K562 (cell line): ENCODE measurements at regions not wholly inside any gene's neighbourhood (a gene's known extent, or its start where the extent isn't known, plus 50 kb on each side); places are given as distances from the start of the nearest gene placed in this dataset.

Experiments used
- ATAC-seq: fragments of 200-7000 bp; cut with Tn5 transposase; 3 replicates; pipeline ENCODE4 v1.9.1; 2020; ENCODE audit warnings: moderate library complexity
- BruUV-seq: library from RNA; stranded (reverse); fragments of 400-500 nt; replicated peaks from 2 replicates; lab custom pipeline; 2021; lab: Mats Ljungman, UMichigan
- CTCF ChIA-PET: fragments of 300-600 bp; formaldehyde crosslinking; extraction: SDS; loops from one replicate; lab custom pipeline; 2021; ENCODE audit warnings: low intra/inter-chr PET ratio; lab: Yijun Ruan, JAX
- POLR2A ChIA-PET: fragments of 300-600, 350-650 bp; sonication (Branson Sonifier 250); formaldehyde crosslinking; extraction: SDS; loops from one replicate; lab custom pipeline; 2021; ENCODE audit warnings: antibody characterized with exemption, inconsistent platforms; lab: Yijun Ruan, JAX
- DNase-seq, 4 experiments: peaks; one replicate each; pipeline versions ENCODE4 v3.0.0 to v3.0.0-alpha.2; 2011 to 2018; ENCODE audit warnings: low spot score in 3 of 4, mixed read lengths in 3 of 4; ENCODE audit errors: extremely low read depth in 1 of 4
- FAIRE-seq: peaks from 2 replicates; lab custom pipeline; 2011; peaks lifted over from hg19 to GRCh38; lab: Jason Lieb, UNC
- H2AFZ ChIP-seq: 2 replicates; pipeline ENCODE4 v1.6.0; 2011; ENCODE audit warnings: low read depth, low read length, control low read depth, inconsistent platforms
- H3K27ac ChIP-seq: fragments of 200-600 bp; 3 replicates; pipeline ENCODE4 v1.8.0; 2011; ENCODE audit warnings: low read depth, mild to moderate bottlenecking, control low read depth, inconsistent platforms, low read length, moderate library complexity, mixed read lengths; ENCODE audit errors: extremely low read depth
- H3K27me3 ChIP-seq, 2 experiments: fragments of 300-600 bp in 1 of 2; 2 replicates in 1 of 2; 3 replicates in 1 of 2; pipeline versions ENCODE4 v1.6.0 to v1.8.0; 2011; ENCODE audit warnings: inconsistent platforms in 2 of 2, low read length in 2 of 2, mild to moderate bottlenecking in 1 of 2, mixed read lengths in 1 of 2, moderate library complexity in 1 of 2; ENCODE audit not compliant: control insufficient read depth in 2 of 2, insufficient read depth in 2 of 2
- H3K36me3 ChIP-seq: fragments of 300-600 bp; 3 replicates; pipeline ENCODE4 v1.8.0; 2011; ENCODE audit warnings: mild to moderate bottlenecking, low read length, inconsistent platforms; ENCODE audit not compliant: control insufficient read depth, insufficient read depth
- H3K4me1 ChIP-seq, 2 experiments: fragments of 200-600 bp in 1 of 2; replicated peaks in 1 of 2; 2 replicates in 1 of 2; 3 replicates in 1 of 2; pipeline versions ENCODE4 v1.5.1 to v1.8.0; 2011; ENCODE audit warnings: inconsistent platforms in 2 of 2, low read length in 2 of 2, mild to moderate bottlenecking in 1 of 2, mixed read lengths in 1 of 2, moderate library complexity in 1 of 2; ENCODE audit not compliant: control insufficient read depth in 2 of 2, insufficient read depth in 2 of 2
- H3K4me2 ChIP-seq: 2 replicates; pipeline ENCODE4 v1.6.1; 2011; ENCODE audit warnings: low read length, control low read depth, inconsistent platforms, mixed read lengths; ENCODE audit not compliant: insufficient read depth
- H3K4me3 ChIP-seq: fragments of 200-600 bp; sonication (generic), shearing (Covaris generic); 2 replicates; pipeline ENCODE4 v1.5.1; 2016; ENCODE audit warnings: control low read depth, inconsistent platforms
- H3K79me2 ChIP-seq: fragments of 200-600 bp; 3 replicates; pipeline ENCODE4 v1.8.0; 2011; ENCODE audit warnings: low read length, inconsistent platforms; ENCODE audit not compliant: control insufficient read depth, insufficient read depth
- H3K9ac ChIP-seq, 2 experiments: 2 replicates each; pipeline versions ENCODE4 v1.6.0 to v1.6.1; 2011; ENCODE audit warnings: low read depth in 2 of 2, low read length in 2 of 2, control low read depth in 1 of 2, inconsistent platforms in 1 of 2, mild to moderate bottlenecking in 1 of 2, mixed read lengths in 1 of 2; ENCODE audit not compliant: insufficient read depth in 1 of 2
- H3K9me1 ChIP-seq: one replicate; pipeline ENCODE4 v1.6.0; 2011; ENCODE audit warnings: inconsistent platforms, mild to moderate bottlenecking, low read length, moderate library complexity; ENCODE audit not compliant: control insufficient read depth, insufficient read depth
- H3K9me3 ChIP-seq: replicated peaks from 2 replicates; pipeline ENCODE4 v1.5.1; 2011; ENCODE audit warnings: low read depth, low read length, inconsistent platforms; ENCODE audit not compliant: control insufficient read depth, insufficient read depth
- H4K20me1 ChIP-seq: replicated peaks from 2 replicates; pipeline ENCODE4 v1.6.1; 2011; ENCODE audit warnings: low read length, inconsistent platforms, mixed read lengths; ENCODE audit not compliant: control insufficient read depth, insufficient read depth
- GTF2E2 ChIP-seq: fragments of 200-800 bp; sonication (Bioruptor generic); IDR thresholded peaks from 2 replicates; pipeline ENCODE4 v1.6.1; 2016; ENCODE audit warnings: missing genetic modification characterization, missing compliant biosample characterization
- HSF4 ChIP-seq: fragments of 250-450 bp; sonication (Bioruptor Pico); IDR thresholded peaks from 2 replicates; pipeline ENCODE4 v2.1.2; 2022; ENCODE audit warnings: mild to moderate bottlenecking, moderate library complexity, borderline replicate concordance
- MEF2A ChIP-seq: IDR thresholded peaks from 2 replicates; pipeline ENCODE4 v1.6.1; 2011; ENCODE audit warnings: low read depth, mild to moderate bottlenecking, low read length, moderate library complexity; ENCODE audit not compliant: control insufficient read depth
- PPARD ChIP-seq: fragments of 250-450 bp; sonication (Bioruptor Pico); IDR thresholded peaks from 2 replicates; pipeline ENCODE4 v1.8.0; 2022; ENCODE audit warnings: inconsistent platforms, mild to moderate bottlenecking, moderate library complexity
- RFX5 ChIP-seq: IDR thresholded peaks from 2 replicates; pipeline ENCODE4 v1.6.1; 2011; ENCODE audit warnings: low read depth, mild to moderate bottlenecking, improper control_type of control experiment, low read length
- ZKSCAN3 ChIP-seq: fragments of 250-450 bp; sonication (Bioruptor Pico); IDR thresholded peaks from 2 replicates; pipeline ENCODE4 v1.4.0; 2020
- WGBS: fragments of 100-300 bp; shearing (Covaris generic); methylation state at CpG from one replicate; pipeline ENCODE4 v1.1.6; 2016; ENCODE audit warnings: low coverage, mixed read lengths; ENCODE audit not compliant: insufficient coverage; ENCODE audit errors: missing lambda C conversion rate; 5-methylcytosine and 5-hydroxymethylcytosine counted together
- in situ Hi-C: fragments of 300-500 bp; cut with MboI; formaldehyde crosslinking; loops from 4 replicates; pipeline ENCODE4 v1.15.0; 2018; ENCODE audit warnings: inconsistent platforms, mixed read lengths
- intact Hi-C: fragments of 100-400 bp; cut with micrococcal nuclease; formaldehyde crosslinking; loops from 2 replicates; pipeline ENCODE4 v1.14.2; 2022
- TF ChIP-seq, protein P1 (sequence below): fragments of 450-650 bp; formaldehyde crosslinking; IDR thresholded peaks from 2 replicates; pipeline ENCODE4 v1.4.0; 2022; ENCODE audit warnings: missing genetic modification characterization
- TF ChIP-seq, protein P2 (sequence below): sonication (generic); formaldehyde crosslinking; IDR thresholded peaks from 2 replicates; pipeline ENCODE4 v1.9.0; 2022; ENCODE audit warnings: mild to moderate bottlenecking, missing genetic modification reagents
- TF ChIP-seq, protein P3 (sequence below): sonication (generic); formaldehyde crosslinking; IDR thresholded peaks from 2 replicates; pipeline ENCODE4 v1.8.1; 2022; ENCODE audit warnings: missing genetic modification reagents
- TF ChIP-seq, protein P4 (sequence below): sonication (generic); formaldehyde crosslinking; IDR thresholded peaks from 2 replicates; pipeline ENCODE4 v1.8.0; 2022; ENCODE audit warnings: mild to moderate bottlenecking, missing genetic modification reagents

DNA sequence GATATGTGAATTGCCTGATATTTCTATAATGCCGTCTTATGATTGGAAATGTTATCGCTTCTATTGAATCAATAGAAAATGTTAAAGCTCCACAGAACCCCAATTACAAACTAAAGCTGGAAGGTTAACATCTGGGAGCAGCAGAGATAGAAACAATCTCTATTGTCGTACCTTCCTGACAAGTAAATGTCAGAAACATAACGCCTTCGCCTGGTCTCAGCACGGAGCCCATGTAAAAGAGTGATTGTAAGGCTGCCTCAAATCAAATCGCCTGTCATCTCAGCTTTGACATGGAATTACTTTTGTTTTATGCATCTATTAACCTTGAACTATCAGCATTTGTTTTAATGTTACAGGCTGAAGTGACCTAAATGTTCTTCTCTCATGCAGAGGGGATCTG, 885.9 kb upstream of the PIK3C3 start (continued):
- TF ChIP-seq, protein P1, sequence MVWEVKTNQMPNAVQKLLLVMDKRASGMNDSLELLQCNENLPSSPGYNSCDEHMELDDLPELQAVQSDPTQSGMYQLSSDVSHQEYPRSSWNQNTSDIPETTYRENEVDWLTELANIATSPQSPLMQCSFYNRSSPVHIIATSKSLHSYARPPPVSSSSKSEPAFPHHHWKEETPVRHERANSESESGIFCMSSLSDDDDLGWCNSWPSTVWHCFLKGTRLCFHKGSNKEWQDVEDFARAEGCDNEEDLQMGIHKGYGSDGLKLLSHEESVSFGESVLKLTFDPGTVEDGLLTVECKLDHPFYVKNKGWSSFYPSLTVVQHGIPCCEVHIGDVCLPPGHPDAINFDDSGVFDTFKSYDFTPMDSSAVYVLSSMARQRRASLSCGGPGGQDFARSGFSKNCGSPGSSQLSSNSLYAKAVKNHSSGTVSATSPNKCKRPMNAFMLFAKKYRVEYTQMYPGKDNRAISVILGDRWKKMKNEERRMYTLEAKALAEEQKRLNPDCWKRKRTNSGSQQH, result no peak
- TF ChIP-seq HSF4 (CRISPR knock-in tag) (no peak), ZKSCAN3 (CRISPR knock-in tag) (no peak), GTF2E2 (no peak), PPARD (CRISPR knock-in tag) (no peak)
- TF ChIP-seq, protein P2, sequence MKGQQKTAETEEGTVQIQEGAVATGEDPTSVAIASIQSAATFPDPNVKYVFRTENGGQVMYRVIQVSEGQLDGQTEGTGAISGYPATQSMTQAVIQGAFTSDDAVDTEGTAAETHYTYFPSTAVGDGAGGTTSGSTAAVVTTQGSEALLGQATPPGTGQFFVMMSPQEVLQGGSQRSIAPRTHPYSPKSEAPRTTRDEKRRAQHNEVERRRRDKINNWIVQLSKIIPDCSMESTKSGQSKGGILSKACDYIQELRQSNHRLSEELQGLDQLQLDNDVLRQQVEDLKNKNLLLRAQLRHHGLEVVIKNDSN (CRISPR knock-in tag), result no peak
- TF ChIP-seq, protein P3, sequence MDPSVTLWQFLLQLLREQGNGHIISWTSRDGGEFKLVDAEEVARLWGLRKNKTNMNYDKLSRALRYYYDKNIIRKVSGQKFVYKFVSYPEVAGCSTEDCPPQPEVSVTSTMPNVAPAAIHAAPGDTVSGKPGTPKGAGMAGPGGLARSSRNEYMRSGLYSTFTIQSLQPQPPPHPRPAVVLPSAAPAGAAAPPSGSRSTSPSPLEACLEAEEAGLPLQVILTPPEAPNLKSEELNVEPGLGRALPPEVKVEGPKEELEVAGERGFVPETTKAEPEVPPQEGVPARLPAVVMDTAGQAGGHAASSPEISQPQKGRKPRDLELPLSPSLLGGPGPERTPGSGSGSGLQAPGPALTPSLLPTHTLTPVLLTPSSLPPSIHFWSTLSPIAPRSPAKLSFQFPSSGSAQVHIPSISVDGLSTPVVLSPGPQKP (CRISPR knock-in tag), result no peak
- TF ChIP-seq, protein P4, sequence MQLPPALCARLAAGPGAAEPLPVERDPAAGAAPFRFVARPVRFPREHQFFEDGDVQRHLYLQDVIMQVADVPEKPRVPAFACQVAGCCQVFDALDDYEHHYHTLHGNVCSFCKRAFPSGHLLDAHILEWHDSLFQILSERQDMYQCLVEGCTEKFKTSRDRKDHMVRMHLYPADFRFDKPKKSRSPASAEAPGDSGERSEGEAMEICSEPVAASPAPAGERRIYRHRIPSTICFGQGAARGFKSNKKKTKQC (CRISPR knock-in tag), result no peak

DNA sequence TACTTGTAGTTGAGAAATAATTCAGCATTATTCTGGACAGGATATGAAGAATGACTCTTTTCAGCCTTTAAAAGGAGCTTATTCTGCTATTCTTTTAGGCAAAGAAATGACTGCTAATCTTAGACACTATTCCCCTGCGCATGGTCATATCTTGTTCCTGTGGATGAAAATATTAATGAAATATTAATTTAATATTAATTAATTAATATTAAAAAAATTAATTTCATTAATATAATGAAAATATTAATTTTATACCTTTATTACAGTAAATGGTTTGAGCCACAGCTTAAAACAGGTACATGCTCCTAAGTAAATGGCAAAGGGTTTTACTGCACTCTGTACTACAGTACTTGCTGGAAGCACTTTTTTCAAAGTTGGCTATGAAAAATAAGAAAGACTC, 890.1 kb upstream of the PIK3C3 start:
- in situ Hi-C loops, result no loop called here
- CTCF ChIA-PET, result no interaction called here
- BruUV-seq, result no TSS peak
- H3K9me1 ChIP-seq, result no peaks in the 10 kb centered on the region
- no peak for ATAC-seq
- no peak for FAIRE-seq
- H3K4me1 ChIP-seq, result no peaks in the 10 kb centered on the region
- POLR2A ChIA-PET, result no interaction called here
- H3K79me2 ChIP-seq, result no peaks in the 10 kb centered on the region
- no peak overlapping the region for H3K9ac ChIP-seq
- intact Hi-C loops, result no loop called here
- H4K20me1 ChIP-seq, result no peaks in the 10 kb centered on the region
- no peak overlapping the region for H2AFZ ChIP-seq
- H3K4me2 ChIP-seq, result no peak overlapping the region
- no peaks in the 10 kb centered on the region for H3K27me3 ChIP-seq
- WGBS, result 0% methylated on average over 1 of the region's 1 CpG
- H3K27ac ChIP-seq, result no peak overlapping the region
- H3K36me3 ChIP-seq, result no peaks in the 10 kb centered on the region
- H3K9me3 ChIP-seq, result no peaks in the 10 kb centered on the region
- no peak overlapping the region for H3K4me3 ChIP-seq
- DNase-seq, result no peak
- TF ChIP-seq RFX5 (no peak), MEF2A (no peak)
